ENCODE measurements at regions not wholly inside any gene's neighbourhood (a gene's known extent, or its start where the extent isn't known, plus 50 kb on each side); places are given as distances from the start of the nearest gene placed in this dataset.

DNA sequence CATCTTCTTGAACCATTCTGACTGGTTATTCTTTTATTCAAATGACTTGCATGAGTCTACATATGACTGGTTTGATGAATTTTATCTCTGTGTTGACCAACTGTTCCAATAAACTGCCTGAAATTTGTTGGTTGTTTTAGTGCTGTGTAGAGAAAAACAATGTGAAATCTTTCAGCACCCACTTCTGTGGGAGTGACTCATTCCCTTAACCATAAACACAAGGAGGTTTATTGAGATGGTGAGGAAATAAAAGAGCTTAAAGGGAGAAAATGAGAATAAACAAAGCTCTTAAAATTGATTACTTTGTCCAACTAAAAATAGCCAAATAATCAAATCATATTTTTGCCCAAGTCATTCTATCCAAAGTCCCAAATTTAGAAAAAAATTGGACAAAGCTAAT lies 341.1 kb downstream of the TGFB2 start:
- H3K4me3 Mint-ChIP-seq (ENCODE audit: unreplicated experiment): no peak overlapping the region
- H3K27ac Mint-ChIP-seq (ENCODE audit: unreplicated experiment): no peak overlapping the region
- peaks cover 1% of the 10 kb centered on the region for H3K9me3 Mint-ChIP-seq (ENCODE audit: unreplicated experiment)
- H3K4me1 Mint-ChIP-seq (ENCODE audit: low read depth, unreplicated experiment): no peaks in the 10 kb centered on the region
- TF ChIP-seq, protein P1, sequence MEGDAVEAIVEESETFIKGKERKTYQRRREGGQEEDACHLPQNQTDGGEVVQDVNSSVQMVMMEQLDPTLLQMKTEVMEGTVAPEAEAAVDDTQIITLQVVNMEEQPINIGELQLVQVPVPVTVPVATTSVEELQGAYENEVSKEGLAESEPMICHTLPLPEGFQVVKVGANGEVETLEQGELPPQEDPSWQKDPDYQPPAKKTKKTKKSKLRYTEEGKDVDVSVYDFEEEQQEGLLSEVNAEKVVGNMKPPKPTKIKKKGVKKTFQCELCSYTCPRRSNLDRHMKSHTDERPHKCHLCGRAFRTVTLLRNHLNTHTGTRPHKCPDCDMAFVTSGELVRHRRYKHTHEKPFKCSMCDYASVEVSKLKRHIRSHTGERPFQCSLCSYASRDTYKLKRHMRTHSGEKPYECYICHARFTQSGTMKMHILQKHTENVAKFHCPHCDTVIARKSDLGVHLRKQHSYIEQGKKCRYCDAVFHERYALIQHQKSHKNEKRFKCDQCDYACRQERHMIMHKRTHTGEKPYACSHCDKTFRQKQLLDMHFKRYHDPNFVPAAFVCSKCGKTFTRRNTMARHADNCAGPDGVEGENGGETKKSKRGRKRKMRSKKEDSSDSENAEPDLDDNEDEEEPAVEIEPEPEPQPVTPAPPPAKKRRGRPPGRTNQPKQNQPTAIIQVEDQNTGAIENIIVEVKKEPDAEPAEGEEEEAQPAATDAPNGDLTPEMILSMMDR (IDR thresholded peaks at IDR 0.05; ENCODE audit: partially characterized antibody, unreplicated experiment): no peak
- no peak for DNase-seq
- H3K36me3 Mint-ChIP-seq (ENCODE audit: unreplicated experiment): peaks cover 3% of the 10 kb centered on the region
- H3K27me3 Mint-ChIP-seq (ENCODE audit: unreplicated experiment): no peaks in the 10 kb centered on the region

DNA sequence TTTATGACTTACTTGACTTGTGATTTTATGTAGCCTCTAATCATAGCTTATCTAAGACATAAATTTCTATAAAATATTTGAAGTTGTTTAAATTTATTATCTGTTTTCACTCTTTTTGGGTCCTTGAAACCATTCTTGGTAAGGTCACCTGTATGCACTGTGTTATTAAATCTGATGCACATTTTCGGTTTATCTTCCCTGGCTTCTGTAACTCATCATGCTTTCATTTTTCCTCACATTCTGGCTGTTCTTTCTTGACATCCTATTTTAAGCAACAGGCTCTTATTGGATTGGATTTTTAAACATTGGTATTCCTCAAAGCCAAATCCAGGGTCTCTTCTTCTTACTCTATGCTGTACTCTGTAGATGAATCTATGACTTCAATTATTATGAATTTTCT lies 341.6 kb downstream of the TGFB2 start:
- Mint-ChIP-seq H3K27me3 (ENCODE audit: unreplicated experiment) (no peaks in the 10 kb centered on the region), H3K36me3 (ENCODE audit: unreplicated experiment) (peaks cover 3% of the 10 kb centered on the region), H3K27ac (ENCODE audit: unreplicated experiment) (no peak overlapping the region), H3K9me3 (ENCODE audit: unreplicated experiment) (peaks cover 1% of the 10 kb centered on the region), H3K4me1 (ENCODE audit: low read depth, unreplicated experiment) (no peaks in the 10 kb centered on the region), H3K4me3 (ENCODE audit: unreplicated experiment) (no peak overlapping the region)
- TF ChIP-seq, protein P1 (IDR thresholded peaks at IDR 0.05; ENCODE audit: partially characterized antibody, unreplicated experiment): no peak
- DNase-seq: no peak

DNA sequence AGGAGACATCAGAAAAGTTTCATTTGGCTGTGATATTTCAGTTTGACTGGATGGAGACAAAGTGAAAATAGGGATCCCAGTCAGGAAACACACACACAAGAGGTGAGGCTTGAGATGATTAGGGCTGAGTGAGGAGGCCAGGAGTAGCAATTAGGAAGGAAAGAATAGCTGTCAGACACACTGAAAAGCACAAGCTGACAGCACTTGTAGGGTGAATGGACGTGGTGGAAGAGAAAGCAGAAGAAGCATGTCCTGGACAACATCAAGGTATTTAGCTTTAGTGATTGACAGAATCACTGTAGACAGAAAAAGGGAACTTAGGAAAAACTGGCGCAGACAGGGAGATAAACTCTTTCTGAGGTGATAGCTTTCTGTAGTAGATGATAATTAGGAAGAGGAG lies 347.7 kb downstream of the TGFB2 start:
- H3K36me3 Mint-ChIP-seq (ENCODE audit: unreplicated experiment): peaks cover 3% of the 10 kb centered on the region
- DNase-seq: no peak
- H3K27me3 Mint-ChIP-seq (ENCODE audit: unreplicated experiment): no peaks in the 10 kb centered on the region
- no peak overlapping the region for H3K4me3 Mint-ChIP-seq (ENCODE audit: unreplicated experiment)
- TF ChIP-seq, protein P1 (IDR thresholded peaks at IDR 0.05; ENCODE audit: partially characterized antibody, unreplicated experiment): no peak
- H3K4me1 Mint-ChIP-seq (ENCODE audit: low read depth, unreplicated experiment): no peaks in the 10 kb centered on the region
- peaks cover 1% of the 10 kb centered on the region for H3K9me3 Mint-ChIP-seq (ENCODE audit: unreplicated experiment)
- H3K27ac Mint-ChIP-seq (ENCODE audit: unreplicated experiment): no peak overlapping the region

DNA sequence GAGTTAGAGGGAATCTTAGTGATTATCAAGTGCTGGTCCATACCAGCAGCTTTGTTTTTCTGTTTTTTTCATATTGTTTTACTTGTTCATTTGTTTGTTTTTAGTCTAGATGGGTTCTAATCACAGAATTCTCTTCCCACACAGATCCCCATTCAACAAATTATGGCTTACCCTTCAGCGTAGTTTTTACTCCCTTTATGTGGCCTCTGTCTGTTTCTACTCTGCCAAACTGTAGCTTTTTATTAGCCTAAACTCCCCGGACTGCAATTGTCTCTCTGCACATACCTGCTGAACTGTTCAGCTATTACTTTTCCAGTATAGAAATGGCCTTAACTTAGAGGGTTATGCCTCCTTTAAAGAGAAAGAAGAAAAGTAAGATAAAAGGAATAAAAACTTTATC lies 348.5 kb downstream of the TGFB2 start:
- H3K4me1 Mint-ChIP-seq (ENCODE audit: low read depth, unreplicated experiment): no peaks in the 10 kb centered on the region
- H3K27ac Mint-ChIP-seq (ENCODE audit: unreplicated experiment): no peak overlapping the region
- H3K4me3 Mint-ChIP-seq (ENCODE audit: unreplicated experiment): no peak overlapping the region
- TF ChIP-seq, protein P1 (IDR thresholded peaks at IDR 0.05; ENCODE audit: partially characterized antibody, unreplicated experiment): no peak
- peaks cover 1% of the 10 kb centered on the region for H3K9me3 Mint-ChIP-seq (ENCODE audit: unreplicated experiment)
- DNase-seq: no peak
- H3K27me3 Mint-ChIP-seq (ENCODE audit: unreplicated experiment): no peaks in the 10 kb centered on the region
- H3K36me3 Mint-ChIP-seq (ENCODE audit: unreplicated experiment): peaks cover 3% of the 10 kb centered on the region

DNA sequence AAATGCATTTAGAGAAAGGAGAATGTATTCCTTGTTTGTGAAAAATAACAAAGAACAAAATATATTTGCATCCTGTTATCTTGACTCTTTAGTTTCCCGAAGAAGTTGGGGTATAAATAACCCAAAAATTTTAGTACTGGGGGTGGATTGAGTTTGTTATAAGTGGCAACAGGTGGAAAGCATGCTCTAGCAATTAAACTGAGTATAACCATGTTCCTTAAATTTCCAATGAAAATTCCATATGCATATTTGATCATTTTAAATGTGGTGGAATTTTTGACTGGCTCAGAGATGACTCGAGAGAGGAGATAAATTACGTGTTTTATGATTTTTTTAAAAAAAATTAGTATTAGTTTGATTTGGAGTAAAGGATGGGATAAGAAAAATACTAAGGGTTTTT lies 348.9 kb downstream of the TGFB2 start:
- Mint-ChIP-seq H3K4me3 (ENCODE audit: unreplicated experiment) (no peak overlapping the region), H3K27me3 (ENCODE audit: unreplicated experiment) (no peaks in the 10 kb centered on the region), H3K9me3 (ENCODE audit: unreplicated experiment) (peaks cover 1% of the 10 kb centered on the region), H3K27ac (ENCODE audit: unreplicated experiment) (no peak overlapping the region), H3K36me3 (ENCODE audit: unreplicated experiment) (peaks cover 3% of the 10 kb centered on the region), H3K4me1 (ENCODE audit: low read depth, unreplicated experiment) (no peaks in the 10 kb centered on the region)
- TF ChIP-seq, protein P1 (IDR thresholded peaks at IDR 0.05; ENCODE audit: partially characterized antibody, unreplicated experiment): no peak
- DNase-seq: no peak
